ENCODE measurements at regions not wholly inside any gene's neighbourhood (a gene's known extent, or its start where the extent isn't known, plus 50 kb on each side); places are given as distances from the start of the nearest gene placed in this dataset.
"Not testable (repeated sequence)": the region's sequence is repeated elsewhere in the genome, so short reads cannot be mapped to it uniquely, and the experiment has no call there.

DNA sequence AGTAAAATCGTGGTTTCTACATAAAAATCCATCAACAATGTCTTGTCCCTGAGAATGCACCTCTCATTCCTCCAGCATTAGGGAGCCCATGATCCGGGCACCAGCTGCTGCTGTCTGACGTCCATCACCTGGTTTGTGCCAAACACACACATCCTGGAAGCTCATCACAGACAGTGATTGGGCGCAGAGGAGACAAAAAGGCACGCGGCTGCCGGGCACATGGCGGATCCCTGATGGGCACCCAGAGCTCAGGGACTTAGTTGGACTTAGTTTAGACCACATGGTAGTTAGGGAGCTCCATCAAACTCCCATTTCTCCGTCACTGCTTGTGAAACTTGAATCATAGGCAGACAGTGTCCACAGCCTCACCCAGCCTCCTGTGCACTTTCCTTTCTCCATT, 1059.3 kb downstream of the TMEM121 start:
- DNase-seq (ENCODE audit: low read depth, low spot score) = no peak

DNA sequence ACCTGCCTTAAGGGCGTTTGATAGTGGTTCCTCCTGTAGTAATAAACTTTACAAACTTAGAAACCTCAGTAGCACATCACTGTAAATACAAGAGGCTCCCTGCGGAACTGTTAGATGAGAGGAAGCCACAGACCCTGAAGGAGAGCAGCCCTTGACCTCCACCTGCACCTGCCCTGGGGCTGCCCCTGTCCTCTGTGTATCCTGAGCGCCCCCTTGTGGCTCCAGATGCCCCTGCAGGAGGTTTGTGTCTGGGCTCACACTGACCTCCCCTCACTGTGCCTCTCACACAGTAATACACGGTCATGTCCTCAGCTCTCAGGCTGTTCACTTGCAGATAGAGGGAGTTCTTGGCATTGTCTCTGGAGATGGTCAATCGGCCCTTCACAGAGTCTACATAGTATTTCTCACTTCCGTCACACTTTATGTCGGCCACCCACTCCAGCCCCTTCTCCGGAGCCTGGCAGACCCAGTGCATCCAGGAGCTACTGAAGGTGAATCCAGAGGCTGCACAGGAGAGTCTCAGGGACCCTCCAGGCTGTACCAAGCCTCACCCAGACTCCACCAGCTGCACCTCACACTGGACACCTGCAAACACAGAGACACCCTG, 1059.8 kb downstream of the TMEM121 start:
- no peak for DNase-seq (ENCODE audit: low read depth, low spot score)

DNA sequence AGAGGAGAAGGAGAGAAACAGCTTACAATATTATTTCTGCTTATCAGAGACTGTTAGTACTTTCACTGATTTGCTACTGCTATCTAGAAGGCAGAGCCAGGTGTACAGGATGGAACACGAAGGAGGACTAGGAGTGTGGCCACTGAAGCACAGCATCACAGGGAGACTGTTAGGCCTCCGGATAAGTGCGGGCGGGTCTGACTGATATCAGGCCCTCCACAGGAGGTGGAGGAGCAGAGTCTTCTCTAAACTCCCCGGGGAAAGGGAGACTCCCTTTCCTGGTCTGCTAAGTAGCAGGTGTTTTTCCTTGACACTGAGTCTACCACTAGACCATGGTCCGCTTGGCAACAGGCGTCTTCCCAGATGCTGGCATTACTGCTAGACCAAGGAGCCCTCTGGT, 1065.2 kb downstream of the TMEM121 start:
- not testable (repeated sequence) for DNase-seq (ENCODE audit: low read depth, low spot score)

DNA sequence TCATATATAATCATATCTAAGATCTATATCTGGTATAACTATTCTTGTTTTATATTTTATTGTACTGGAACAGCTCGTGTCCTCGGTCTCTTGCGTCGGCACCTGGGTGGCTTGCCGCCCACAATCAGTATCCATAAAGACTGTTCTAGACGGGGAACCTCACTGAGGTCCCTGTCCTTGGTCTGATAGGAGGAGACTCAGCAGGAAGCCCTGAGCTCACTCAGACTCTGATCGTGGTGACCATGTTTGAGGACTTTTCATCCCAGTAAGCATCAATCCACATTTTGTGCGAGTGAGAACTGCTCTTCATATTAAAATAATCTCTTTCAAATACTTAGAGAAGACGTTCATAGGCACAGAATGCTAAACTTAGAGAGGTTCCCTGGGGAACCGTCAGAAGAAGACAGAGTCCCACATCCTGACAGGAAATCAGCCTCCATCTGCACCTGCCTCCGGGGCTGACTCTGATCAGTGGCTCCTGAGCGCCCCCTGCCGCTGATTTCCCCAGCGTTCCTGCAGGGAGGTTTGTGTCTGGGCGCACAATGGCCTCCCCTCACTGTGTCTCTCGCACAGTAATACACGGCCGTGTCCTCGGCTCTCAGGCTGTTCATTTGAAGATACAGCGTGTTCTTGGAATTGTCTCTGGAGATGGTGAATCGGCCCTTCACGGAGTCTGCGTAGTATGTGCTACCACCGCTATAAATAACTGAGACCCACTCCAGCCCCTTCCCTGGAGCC, 1065.9 kb downstream of the TMEM121 start:
- DNase-seq (ENCODE audit: low read depth, low spot score) = not testable (repeated sequence)

DNA sequence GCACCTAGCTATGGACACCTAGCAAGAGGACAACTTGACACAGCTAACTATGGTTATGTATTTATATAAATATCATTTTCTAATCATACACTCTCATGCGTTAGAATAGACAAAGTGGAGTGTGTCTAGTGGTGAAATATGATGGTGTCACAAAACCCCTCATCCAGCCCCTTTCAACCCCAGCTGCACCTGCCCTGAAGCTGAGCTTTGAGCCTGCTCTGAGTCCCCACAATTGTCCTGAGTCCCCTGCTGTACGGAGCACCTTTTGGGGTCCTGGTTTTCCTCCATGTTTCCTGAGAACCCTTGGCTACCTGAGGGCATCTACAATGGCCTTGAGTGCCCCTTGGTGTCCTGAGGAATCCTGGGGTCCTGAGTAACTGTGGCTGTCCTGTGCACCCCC, 1072.8 kb downstream of the TMEM121 start:
- DNase-seq (ENCODE audit: low read depth, low spot score) = no peak

DNA sequence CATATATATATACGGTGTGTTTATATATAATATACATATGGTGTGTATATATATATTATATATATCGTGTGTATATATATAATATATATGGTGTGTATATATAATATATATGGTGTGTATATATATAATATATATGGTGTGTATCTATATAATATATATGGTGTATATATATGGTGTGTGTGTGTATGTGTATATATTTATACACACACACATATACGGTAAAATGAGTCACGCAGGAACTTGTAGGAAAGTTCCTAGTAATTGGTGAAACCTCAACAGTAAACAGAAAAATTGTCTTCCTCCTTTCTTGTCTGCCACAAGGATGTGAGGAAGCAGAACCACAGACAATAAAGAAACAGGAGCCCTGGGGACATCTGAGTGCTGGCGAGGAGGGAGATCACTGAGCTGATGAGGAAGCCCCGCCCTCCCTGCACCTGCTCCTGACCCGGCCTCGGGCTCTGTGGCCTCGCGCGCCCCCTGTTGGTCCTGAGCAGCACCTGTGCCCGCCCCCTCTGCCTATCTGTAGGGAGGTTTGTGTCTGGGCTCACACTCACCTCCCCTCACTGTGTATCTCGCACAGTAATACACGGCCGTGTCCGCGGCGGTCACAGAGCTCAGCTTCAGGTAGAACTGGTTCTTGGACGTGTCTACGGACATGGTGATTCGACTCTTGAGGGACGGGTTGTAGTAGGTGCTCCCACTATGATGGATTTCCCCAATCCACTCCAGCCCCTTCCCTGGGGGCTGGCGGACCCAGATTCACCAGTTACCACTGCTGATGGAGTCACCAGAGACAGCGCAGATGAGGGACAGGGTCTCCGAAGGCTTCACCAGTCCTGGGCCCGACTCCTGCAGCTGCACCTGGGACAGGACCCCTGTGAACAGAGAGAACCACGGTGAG, 1079.4 kb downstream of the TMEM121 start:
- no peak for DNase-seq (ENCODE audit: low read depth, low spot score)

DNA sequence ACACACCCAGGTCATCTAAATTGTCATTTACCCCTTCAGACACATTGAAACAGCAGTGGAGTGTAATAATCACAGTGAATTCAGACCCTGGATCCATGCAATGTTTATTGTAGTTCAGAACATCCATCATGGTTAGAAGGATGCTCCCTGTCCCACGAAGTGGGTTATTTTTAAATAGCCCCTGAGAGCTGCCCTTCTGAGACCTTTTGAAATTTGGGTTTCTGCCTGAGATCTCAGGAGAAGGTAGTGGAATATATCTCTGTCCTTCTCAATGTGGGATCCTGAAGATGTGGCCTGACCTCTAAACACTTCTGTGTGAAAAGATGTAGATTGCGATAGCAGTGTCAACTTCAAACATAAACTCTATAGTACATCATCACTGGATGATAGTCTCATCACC, 1080.6 kb downstream of the TMEM121 start:
- no peak for DNase-seq (ENCODE audit: low read depth, low spot score)

DNA sequence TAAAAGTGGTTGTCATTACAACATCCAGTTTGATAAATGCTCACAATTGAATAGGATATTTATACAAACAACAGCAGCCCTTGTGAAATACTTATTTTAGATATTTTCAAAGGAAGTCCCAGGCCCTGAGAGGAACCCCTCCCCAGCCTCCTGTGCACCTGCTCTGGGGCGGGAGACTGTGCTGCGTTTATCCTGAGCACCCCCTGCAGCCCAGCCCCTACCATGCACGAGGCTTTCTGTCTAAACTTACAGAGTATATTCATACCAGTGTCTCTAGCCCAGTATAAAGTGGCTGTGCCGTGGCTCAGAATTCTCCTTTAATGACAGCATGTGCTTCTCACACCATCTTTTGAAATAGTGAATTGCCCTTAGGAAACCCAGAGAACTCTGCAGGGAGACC, 1084.3 kb downstream of the TMEM121 start:
- DNase-seq (ENCODE audit: low read depth, low spot score) = no peak

DNA sequence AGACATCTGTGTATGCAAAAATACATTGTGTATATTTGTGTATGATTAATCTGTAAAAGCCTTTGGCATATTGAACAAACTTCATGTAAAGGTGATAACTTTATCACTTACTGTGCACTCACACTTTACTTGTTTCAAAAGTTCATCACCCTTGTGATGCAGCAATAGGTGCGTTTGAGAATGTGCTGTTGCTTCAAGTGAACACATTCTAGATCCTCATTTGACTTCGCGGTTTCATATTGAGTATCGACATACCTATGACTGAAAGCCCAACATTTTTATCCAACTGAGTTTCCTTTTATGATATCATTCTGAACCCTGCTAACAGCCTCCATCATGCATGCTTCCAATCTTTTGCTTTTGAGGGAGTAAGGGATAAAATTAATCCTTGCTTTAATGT, 1086.9 kb downstream of the TMEM121 start:
- no peak for DNase-seq (ENCODE audit: low read depth, low spot score)

DNA sequence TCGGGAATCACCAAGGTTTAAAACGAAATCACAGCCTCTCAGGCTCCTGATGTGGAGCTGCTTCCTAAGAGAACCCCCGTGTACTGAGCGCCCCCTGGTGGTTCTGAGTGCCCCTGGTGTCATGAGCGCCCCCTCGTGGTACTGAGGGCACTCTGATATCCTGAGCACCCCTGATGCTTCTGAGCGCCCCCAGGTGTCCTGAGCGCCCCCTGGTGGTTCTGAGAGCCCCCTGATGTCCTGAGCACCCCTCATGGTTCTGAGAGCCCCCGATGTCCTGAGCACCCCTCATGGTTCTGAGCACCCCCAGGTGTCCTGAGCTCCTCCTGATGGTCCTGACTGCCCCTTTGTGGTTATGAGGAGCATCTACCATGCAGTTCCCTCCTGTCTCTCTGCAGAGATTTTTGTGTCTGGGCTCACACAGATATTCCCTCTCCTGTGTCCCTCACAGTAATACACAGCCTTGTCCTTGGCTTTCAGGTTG, 1092.1 kb downstream of the TMEM121 start:
- not testable (repeated sequence) for DNase-seq (ENCODE audit: low read depth, low spot score)

DNA sequence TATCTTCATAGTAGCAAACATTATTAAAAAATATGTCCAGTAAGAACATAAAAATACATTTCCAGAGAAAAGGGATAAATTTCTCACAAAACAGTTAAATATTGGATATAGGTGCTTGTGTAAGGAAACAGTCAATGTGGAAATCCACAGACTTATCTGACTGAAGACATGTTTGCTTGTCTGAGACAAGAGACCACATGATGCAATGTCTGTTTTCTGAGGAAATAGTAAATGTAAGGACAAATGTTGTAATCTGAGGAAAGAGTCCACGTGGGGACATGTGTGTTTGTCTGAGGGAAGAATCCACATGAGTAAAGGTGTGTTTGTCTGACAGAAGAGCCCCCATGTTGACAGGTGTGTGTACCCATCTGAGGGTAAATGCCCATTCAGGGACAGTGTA, 1093.2 kb downstream of the TMEM121 start:
- no peak for DNase-seq (ENCODE audit: low read depth, low spot score)

DNA sequence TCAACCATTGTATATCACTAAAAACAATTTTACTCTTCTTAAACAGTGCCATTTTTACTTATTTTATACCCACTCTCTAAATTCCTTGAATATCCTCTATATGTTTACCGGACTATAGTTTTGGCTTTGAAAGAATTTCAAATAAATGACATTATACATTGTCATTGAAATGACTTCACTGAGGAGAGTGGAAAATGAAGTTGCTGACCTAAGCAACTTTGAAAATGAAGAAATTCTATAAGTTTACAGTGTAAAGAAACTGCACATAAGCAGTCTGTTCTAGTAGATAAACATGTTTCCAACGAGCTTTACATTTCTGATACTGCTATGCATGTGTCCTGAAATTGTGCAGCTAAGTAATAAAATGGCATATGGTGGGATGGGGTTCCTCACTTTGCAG, 1094.0 kb downstream of the TMEM121 start:
- no peak for DNase-seq (ENCODE audit: low read depth, low spot score)

DNA sequence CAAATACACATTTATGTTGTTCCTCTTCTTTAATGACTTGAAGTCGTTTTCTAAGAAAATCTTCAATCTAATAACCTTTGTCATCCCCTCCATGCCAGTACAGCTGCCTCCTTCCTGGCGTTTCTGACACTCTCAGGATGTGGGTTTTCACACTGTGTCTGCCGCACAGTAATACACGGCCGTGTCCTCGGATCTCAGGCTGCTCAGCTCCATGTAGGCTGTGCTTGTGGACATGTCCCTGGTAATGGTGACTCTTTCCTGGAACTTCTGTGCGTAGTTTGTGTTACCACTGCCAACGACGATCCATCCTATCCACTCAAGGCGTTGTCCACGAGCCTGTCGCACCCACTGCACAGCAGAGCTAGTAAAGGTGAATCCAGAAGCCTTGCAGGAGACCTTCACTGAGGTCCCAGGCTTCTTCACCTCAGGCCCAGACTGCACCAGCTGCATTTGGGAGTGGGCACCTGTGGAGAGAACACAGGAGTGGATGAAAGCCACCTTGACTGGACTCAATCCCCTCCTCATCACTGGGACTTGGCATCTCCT, 1095.9 kb downstream of the TMEM121 start:
- DNase-seq (ENCODE audit: low read depth, low spot score) = no peak

DNA sequence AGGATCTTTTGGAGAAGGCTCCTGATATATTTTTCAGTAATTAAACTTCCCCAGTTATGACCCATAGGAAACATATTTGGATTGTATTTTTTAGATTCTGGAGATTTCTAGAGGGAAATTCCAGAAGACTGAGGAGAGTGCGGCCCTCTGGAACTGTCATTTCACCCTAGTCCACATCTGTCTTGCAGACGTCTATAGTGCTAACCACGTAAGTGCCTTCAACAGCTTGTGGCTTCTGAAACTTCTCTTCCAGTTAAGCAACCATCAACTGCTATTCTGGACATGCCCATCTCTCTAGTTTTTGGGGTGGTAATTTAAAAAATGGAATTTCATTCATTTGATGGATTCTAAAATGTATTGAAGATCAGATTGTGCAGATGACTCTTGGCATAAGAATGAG, 1098.8 kb downstream of the TMEM121 start:
- DNase-seq (ENCODE audit: low read depth, low spot score) = no peak

DNA sequence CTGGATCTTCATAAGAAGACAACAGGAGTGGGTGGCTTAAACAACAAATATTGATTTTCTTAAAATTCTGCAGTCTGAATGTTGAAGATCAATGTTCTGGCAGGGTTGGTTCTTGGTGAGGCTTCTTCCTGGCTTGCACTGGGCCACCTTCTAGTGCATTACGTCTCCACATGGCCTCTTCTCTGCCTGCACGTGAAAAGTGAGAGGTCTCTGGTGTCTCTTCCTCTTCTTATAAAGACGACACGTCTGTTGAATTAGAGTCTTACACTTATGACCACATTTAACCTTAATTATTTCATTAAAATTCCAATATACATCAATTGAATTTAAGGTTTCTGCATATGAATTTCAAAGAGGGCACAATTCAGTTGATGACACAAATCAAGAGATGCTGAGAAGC, 1100.1 kb downstream of the TMEM121 start:
- not testable (repeated sequence) for DNase-seq (ENCODE audit: low read depth, low spot score)

DNA sequence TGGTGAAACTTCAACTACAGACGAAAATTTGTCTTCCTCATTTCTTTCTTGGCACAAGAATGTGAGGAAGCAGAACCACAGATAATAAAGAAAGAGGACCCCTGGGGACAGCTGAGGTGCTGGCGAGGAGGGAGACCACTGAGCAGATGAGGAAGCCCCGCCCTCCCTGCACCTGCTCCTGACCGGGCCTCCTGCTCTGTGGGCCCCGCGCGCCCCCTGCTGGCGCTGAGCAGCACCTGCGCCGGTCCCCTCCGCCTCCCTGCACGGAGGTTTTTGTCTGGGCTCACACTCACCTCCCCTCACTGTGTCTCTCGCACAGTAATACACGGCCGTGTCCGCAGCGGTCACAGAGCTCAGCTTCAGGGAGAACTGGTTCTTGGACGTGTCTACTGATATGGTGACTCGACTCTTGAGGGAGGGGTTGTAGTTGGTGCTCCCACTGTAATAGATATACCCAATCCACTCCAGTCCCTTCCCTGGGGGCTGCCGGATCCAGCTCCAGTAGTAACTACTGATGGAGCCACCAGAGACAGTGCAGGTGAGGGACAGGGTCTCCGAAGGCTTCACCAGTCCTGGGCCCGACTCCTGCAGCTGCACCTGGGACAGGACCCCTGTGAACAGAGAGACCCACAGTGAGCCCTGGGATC, 1100.7 kb downstream of the TMEM121 start:
- not testable (repeated sequence) for DNase-seq (ENCODE audit: low read depth, low spot score)

DNA sequence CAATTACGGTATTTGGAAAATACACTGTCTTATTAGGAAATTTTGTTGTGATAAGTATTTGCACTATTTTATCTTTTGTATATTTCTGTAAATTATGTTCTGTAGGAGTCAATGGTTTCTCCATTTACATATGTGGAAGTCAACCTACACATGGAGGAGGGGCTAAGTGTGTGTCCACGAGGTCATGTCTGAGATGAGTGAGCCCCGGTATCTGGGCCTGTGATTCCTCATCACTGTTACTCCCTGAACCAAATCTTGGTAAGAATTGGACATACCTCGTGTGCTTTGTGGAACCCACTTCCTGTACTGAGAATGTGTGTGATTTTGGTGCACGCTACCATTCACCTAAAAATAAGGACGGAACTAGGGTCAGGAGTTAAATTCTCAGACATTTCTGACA, 1105.5 kb downstream of the TMEM121 start:
- DNase-seq (ENCODE audit: low read depth, low spot score) = no peak

DNA sequence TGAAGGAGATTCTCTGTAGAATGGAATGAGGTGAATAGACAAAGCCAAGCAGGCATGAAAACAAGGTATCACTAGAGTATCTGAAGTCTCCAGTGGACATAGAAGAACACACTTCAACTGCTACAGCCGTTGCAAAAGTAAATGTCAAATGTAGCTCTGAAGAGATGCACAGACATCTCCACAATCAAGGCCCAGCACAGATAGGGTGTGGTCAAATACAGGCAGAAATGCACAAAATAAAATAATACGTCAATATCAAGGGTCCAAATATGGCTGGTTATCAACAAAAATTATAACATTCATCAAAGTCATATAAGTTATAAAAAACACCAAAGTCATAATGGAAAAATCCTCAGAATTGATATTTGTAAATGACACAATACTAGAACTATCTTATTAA, 1107.3 kb downstream of the TMEM121 start:
- DNase-seq (ENCODE audit: low read depth, low spot score) = no peak

DNA sequence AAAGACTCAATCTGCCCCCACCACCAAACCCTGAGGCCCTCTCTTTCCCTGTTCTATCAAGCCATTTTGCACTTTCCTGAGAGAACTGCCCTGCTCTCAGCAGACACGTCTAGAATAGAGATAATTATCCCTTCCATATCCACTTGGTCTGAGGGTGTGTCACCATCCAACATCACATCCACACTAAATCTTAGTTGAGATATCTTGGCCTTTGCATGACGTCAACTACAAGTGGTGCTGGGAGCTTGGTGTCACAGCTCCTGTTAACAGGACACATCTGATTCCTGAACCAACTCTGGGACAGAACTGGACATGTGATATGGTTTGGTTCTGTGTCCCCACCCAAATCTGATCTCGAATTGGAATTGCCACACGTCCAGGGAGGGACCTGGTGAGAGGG, 1109.2 kb downstream of the TMEM121 start:
- no peak for DNase-seq (ENCODE audit: low read depth, low spot score)

DNA sequence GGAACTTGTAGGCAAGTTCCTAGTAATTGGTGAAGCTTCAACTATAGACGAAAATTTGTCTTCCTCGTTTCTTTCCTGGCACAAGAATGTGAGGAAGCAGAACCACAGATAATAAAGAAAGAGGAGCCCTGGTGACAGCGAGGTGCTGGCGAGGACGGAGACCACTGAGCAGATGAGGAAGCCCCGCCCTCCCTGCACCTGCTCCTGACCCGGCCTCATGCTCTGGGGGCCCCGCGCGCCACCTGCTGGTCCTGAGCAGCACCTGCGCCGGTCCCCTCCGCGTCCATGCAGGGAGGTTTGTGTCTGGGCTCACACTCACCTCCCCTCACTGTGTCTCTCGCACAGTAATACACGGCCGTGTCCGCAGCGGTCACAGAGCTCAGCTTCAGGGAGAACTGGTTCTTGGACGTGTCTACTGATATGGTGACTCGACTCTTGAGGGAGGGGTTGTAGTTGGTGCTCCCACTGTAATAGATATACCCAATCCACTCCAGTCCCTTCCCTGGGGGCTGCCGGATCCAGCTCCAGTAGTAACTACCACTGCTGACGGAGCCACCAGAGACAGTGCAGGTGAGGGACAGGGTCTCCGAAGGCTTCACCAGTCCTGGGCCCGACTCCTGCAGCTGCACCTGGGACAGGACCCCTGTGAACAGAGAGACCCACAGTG, 1112.5 kb downstream of the TMEM121 start:
- DNase-seq (ENCODE audit: low read depth, low spot score) = not testable (repeated sequence)

DNA sequence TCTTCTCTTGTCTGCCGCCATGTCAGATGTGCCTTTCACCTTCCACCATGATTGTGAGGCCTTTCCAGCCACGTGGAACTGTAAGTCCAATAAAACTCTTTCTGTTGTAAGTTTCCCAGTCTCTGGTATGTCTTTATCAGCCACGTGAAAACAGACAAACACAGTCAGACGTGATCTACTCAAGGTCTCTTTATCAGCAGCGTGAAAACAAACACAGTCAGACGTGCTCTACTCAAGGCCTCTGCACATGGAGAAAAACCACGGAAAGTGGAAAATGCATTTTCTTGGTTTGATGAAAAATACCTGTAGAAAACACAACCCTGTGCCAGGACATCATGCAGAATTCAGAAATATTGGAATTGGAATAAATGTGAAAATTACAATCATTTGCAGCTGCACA, 1115.7 kb downstream of the TMEM121 start:
- DNase-seq (ENCODE audit: low read depth, low spot score) = no peak

All from astrocyte of the hippocampus (primary cell).